ENCODE measurements at regions not wholly inside any gene's neighbourhood (a gene's known extent, or its start where the extent isn't known, plus 50 kb on each side); places are given as distances from the start of the nearest gene placed in this dataset.

GRCh38 chr11:130712480-130712879 lies 203.8 kb downstream of the SNX19 start:
- TF ChIP-seq EP300 (IDR thresholded peaks at IDR 0.05) (no peak), POLR2A (IDR thresholded peaks at IDR 0.05) (no peak)
- TF ChIP-seq, protein P1, sequence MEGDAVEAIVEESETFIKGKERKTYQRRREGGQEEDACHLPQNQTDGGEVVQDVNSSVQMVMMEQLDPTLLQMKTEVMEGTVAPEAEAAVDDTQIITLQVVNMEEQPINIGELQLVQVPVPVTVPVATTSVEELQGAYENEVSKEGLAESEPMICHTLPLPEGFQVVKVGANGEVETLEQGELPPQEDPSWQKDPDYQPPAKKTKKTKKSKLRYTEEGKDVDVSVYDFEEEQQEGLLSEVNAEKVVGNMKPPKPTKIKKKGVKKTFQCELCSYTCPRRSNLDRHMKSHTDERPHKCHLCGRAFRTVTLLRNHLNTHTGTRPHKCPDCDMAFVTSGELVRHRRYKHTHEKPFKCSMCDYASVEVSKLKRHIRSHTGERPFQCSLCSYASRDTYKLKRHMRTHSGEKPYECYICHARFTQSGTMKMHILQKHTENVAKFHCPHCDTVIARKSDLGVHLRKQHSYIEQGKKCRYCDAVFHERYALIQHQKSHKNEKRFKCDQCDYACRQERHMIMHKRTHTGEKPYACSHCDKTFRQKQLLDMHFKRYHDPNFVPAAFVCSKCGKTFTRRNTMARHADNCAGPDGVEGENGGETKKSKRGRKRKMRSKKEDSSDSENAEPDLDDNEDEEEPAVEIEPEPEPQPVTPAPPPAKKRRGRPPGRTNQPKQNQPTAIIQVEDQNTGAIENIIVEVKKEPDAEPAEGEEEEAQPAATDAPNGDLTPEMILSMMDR (IDR thresholded peaks at IDR 0.05): no peak
